Skin epidermis (tissue), 12 donors: ENCODE measurements at regions not wholly inside any gene's neighbourhood (a gene's known extent, or its start where the extent isn't known, plus 50 kb on each side); places are given as distances from the start of the nearest gene placed in this dataset.

Experiments used
- H3K27ac ChIP-seq, 21 experiments: fragments of 200-600 bp; sonication (generic) in 11 of 21; one replicate each; pipeline ENCODE4 v1.5.0; 2020; ENCODE audit warnings: mild to moderate bottlenecking in 3 of 21, inconsistent platforms in 2 of 21, moderate library complexity in 2 of 21
- H3K4me3 ChIP-seq, 7 experiments: fragments of 200-600 bp; sonication (generic) in 2 of 7; one replicate each; pipeline ENCODE4 v1.5.0; 2020; ENCODE audit warnings: inconsistent platforms in 2 of 7, mild to moderate bottlenecking in 2 of 7, moderate library complexity in 1 of 7

DNA sequence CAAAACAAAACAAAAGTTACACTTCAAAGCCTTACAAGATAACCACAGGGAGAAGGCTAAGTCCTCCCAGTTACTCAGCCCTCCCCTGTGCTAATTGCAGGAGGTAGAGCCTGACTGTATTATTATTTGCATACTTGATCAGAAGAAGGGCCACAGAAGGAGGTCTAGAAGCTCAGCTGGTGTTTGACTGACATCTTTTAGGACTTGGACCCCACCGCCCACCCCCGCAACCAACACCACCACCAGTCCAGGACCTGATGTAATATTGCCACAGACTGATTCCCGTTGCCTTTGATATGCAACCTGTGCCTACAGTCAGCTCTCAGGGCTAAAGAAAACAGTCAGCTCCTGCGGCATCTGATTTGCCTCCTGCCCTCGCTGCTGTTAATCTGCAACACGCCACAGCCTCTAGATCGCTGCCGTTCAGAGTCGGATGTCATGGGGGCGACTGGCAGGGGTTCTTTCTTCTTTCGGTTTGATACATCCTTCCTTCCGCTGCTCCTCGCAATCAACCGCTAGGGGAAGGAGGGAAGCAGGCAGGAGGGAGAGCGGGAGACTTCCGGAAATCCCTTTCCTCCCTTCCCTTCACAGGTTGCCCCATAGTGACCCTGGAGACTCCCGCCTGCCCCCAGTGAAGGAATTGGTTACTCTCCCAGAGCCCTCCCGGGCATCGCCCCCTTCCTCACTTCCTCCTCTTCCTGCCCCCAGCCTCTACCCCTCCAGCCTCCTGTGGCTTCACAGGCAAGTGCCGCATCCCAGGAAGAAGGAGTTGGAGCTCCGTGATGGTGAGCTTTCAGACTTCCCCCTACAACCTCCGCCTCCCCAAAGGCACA is 90.5 kb upstream of the SOX9 start:
- H3K27ac ChIP-seq, result peak overlapping the region in 12 of 21 experiments; percentile 10 to 82 (median 42)

DNA sequence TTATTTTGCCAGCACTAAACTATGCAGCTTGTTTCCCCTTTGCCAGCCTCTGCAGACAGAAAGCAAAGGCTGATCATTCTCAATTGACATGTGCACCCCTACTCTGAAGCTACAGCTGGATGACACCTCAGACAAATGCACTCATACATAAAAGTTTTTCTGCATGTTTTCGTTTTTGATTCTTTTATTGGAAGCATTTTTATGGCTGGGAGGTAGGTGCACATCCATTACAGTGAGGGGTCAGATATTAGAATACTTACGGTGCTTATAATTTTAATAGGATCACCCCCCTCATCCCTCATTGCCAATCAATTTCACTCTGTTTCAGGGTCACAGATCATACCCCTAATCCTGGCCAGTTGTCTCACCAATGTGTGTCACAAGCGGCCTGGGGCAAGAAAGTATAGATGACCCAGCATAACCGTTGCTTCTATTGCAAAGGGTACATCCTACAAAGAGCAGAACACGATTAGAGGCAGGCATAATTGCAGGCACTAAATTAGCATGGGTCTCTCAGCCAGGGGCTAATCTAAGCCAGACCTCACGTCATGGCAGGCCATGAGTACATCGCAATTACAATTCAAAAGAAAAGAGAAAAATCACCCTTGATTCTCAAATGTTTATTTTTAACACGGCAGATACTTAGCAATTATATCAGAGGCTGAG is 89.5 kb upstream of the SOX9 start:
- Histone ChIP-seq H3K27ac (peak overlapping the region in 1 of 21 experiments; percentile 70), H3K4me3 (no peak overlapping the region)

More for the DNA sequence above, 90.5 kb upstream of the SOX9 start:
- peak overlapping the region; percentile 4 to 44 (median 31) for H3K4me3 ChIP-seq

DNA sequence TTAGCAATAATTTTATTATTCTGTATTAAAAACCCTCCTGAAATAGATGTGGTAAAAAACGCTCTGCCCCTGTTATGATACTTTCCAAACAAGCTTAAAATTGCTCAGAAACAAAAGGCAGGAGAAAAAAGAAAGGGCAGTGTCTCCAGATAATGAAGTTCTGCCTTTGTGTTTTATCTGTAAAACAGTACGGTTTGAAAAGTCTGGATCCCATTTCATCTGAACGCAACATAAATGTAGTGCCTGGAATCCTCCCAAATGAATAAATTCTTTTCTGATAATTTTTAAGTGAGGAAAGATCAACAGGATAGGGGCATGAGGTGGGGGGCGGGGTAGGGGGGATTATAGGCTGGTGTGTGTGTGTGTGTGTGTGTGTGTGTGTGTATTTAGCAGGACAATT is 87.5 kb upstream of the SOX9 start:
- no peak overlapping the region for H3K4me3 ChIP-seq
- H3K27ac ChIP-seq, result no peak overlapping the region

DNA sequence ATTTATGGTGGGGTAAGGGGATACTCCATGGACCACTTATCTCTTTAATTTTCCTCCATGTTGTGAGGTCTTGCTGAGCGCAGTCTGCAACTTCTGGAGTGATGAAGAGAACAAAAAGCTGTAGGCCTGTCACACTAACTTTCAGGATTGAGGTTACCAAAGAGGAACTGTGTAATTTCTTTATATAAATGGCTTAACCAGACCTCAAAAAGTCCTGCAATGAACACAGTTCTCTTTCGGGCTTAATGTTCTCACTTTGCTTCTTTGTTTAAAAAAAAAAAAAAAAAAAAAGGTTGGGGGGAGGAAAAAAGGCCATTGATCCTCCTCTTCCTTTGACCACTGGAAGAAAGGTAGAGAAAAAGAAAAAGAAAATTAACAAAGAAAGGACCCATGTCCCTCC is 86.8 kb upstream of the SOX9 start:
- Histone ChIP-seq H3K27ac (no peak overlapping the region), H3K4me3 (no peak overlapping the region)

DNA sequence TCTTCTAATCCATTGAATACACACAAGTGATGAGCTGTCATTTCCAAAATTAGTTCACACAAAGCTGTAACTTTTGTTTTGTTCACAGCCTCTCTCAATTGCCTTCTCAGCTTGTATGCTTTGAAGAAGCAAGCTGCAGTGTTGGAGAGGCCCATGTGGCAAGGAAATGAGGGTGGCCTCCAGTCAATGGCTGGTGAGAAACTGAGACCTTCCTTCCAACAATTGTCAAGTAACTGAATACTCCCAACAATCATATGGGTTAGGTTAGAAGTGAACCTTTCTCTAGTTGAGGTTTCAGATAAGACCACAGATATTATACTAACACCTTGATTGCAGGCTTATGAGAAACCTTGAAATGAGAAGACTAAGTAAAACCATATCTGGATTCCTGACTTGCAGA is 82.4 kb upstream of the SOX9 start:
- H3K27ac ChIP-seq, result no peak overlapping the region

DNA sequence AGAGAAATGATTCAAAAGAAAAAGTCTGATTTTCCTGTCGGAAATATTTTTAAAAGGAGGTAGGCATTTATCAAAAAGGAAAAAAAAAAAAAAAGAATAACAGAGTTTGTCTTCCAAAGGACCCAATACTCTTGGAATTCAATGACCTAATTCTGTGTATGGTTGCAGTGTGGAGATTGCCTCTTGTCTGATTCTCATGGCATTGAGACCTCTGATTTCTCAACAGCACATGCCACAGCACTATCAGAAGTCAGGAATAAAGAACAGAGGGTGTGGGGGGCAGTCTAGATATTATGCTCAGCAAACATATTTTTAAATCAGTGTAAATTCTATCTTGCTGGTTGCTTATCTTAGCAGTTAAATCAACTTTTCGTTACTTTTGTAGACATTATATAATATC is 81.3 kb upstream of the SOX9 start:
- H3K4me3 ChIP-seq, result no peak overlapping the region
- H3K27ac ChIP-seq, result no peak overlapping the region

More for the DNA sequence above, 82.4 kb upstream of the SOX9 start:
- H3K4me3 ChIP-seq, result no peak overlapping the region

DNA sequence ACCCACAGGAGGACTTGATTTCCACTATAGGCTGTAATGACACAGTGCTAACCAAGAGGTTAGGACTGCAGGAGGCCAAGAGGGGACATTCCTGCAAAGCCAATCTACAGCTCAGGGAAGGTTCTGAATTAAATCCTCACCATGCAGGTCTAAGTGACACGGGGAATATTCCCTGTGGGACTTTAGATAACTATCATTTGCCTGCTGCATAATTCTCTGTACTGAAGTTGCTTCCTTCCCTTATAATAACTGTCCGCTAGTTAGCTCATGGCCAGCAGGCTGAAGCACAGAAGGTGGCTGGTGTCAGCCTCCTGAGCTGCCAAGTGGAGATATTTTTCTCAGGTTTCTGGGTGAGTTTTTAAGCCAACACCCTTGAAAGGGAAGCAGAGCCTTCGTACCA is 74.6 kb upstream of the SOX9 start:
- no peak overlapping the region for H3K27ac ChIP-seq
- no peak overlapping the region for H3K4me3 ChIP-seq

DNA sequence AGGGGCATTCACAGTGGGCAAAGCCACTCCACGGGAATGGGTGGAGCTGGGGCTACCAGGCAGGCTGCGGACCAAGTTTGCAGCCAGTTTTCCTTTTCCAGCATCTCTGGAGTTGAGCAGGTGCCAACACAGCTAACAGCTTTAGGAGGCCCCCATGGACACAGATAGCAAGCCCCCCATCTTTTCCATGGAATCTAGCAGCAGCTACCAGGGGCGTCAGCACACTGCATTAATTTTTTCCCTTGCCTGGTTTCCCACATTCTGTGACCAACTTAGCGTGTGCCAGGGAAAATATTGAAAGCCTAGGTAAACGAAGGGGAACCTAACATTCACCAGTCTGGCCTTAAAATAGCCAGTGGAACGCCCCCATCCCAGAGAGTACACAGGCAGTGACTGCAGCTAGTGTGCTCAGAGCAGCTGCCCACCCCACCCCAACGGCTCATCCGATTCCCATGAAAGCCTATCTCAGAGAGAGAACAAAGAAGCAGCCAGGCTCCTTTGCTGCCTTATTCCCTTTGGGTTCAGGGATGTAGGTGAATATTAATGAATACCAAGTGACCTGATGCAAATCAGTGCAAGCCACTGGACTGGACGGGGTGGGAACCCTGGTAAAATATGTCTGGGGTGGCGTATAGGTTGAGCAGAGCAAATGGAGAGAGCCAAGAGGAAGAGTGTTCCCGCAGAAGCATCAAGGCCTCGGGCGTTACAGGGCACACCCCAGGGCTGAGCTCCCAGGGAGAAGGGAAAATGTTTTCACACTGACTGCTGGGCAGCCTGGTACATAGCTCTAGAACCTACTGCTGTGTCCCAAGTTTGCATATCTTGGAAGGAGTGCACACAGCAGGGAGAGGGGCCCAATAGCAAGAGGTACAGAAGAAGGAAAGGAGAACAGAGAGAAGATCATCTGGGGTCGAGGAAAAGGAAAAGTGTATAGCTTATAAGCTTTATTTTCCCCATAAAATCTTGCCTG is 73.9 kb upstream of the SOX9 start:
- Histone ChIP-seq H3K27ac (no peak overlapping the region), H3K4me3 (no peak overlapping the region)

DNA sequence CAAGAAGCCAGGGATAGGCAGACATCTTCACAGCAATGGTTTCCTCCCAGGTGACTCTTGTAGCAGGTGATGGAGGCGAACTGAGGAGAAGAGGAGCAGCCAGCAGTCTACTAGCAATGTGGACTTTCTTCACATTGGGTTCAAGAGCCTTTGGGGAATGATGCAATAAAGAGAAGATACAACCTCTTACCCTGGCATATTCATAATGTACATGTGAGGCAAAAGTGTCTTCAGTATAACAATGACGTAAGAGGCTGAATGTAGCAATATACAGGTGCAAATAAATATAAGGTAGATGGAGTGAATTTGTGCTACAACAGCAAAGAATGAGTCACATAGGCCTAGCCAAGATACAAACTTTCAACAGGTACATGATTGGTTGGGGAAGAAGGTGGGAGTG is 70.9 kb upstream of the SOX9 start:
- Histone ChIP-seq H3K27ac (no peak overlapping the region), H3K4me3 (no peak overlapping the region)

DNA sequence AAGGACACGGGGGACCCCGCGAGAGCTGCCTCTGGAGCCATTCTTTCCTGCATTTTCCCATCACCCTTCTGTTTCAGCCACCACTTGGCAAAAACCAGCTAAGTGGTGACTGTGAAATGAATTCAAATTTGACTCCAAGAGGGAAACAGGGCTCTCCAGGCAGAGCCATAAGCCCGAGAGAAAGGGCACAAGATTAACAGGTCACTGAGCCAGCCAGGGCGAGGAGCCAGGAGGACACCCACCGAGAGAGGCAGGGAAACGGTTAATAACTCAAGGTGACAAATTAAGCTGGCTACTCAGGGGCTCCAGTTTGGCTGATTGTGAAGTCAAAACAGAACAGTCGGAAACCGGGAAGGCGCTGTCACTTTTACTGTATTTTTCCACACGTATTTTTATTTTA is 67.8 kb upstream of the SOX9 start:
- Histone ChIP-seq H3K27ac (peak overlapping the region in 3 of 21 experiments; percentile 18 to 38 (median 32)), H3K4me3 (no peak overlapping the region)

DNA sequence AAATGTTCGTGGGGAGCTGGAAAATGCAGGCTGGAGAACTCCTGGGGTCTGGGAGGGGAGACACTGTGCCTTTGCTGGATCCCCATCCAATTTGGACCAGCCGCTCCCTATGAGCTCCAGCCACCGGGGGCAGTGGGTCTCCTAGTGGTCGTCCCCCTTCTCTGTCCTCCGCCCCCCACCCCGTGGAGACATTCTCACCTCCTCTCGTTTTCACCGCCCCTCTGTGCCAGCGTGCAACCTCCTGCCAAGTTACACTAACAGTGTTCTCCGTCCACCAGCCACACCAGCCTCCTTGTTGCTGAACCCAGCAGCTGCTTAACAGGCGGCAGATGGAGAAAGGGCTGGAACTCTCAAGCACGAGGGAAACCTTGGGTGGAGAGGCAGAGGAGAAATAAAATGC is 67.4 kb upstream of the SOX9 start:
- H3K27ac ChIP-seq, result peak overlapping the region in 3 of 21 experiments; percentile 18 to 38 (median 32)
- H3K4me3 ChIP-seq, result no peak overlapping the region

DNA sequence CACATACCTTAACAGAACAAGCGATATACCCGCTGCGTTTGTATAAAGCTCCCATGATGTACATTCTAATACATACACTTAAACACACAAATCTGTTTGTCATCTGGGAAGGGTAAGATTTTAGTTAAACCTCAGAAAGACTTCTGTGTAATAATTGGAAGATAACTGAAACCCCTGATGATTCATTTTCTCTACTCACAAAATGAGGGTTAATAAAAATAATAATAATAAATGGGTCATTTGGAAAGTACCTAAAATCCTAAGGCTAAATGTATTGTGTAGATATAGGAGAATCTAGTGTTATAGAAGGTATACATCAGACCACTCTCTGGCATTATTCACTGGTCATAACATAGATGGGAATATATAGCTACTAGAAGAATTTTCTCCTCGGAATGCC is 64.7 kb upstream of the SOX9 start:
- Histone ChIP-seq H3K4me3 (no peak overlapping the region), H3K27ac (peak overlapping the region in 2 of 21 experiments; percentile 22 to 24)

DNA sequence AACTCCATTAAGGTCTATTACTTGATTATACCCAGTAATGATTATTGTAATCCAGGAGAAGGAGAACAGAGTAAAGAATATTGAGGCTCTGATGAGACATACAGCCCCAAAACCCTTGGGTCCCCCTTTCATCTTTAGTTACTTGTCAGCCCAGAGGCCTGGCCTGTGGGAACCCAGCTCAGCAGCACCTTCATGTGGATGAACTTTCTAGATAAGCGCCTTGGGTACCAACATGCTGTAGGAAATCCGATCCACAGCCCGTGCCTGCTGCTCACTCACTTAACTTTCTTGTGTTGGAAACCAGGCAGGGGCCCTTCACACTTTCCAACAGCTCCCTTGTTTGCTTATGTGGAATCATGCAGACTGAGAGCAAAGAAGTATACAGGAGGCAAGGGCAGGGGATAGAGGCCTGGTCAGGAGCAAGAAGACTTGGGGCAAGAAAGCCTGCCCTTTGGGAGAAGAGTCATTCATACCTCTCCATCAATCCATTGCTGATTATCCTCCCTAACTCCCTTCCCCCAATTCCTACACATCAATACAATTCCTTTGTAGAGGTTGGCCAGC is 64.0 kb upstream of the SOX9 start:
- H3K4me3 ChIP-seq, result no peak overlapping the region
- H3K27ac ChIP-seq, result peak overlapping the region in 4 of 21 experiments; percentile 22 to 39 (median 35)

DNA sequence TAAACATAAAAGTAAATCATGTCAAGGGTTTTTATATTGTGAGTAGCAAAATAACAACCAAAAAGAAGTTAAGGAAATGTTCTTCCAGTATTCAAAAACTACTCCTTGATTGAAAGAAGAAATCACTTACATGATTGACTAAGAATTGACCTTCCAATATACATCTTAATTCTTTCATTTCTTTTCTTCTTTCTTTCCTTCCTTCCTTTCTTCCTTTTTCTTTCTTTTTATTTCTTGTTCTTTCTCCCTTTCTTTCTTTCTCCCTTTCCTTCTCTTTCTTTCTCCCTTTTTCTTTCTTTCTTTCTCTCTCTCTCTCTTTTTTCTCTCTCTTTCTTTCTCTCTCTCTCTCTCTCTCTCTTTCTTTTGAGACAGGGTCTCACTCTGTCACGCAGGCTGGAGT is 60.7 kb upstream of the SOX9 start:
- Histone ChIP-seq H3K4me3 (no peak overlapping the region), H3K27ac (no peak overlapping the region)

DNA sequence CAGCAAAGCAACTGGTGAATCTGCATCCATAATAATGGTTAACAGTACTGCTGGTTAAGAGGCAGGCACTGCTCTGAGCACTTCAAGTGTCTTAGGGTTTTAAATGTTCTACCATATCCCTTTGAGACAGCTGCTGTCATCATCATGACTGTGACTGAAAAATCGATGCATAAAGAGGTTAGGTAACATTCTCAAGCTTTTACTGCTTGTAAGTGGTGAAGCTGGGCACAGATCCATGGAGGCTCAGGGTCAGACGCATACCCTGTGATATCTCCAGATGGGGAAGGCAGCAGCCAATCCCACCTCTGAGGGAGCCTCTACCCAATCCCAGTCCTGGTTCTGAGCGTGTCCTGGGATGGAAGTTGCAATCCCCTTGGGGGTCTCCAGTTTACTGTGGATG is 57.6 kb upstream of the SOX9 start:
- Histone ChIP-seq H3K4me3 (no peak overlapping the region), H3K27ac (no peak overlapping the region)

DNA sequence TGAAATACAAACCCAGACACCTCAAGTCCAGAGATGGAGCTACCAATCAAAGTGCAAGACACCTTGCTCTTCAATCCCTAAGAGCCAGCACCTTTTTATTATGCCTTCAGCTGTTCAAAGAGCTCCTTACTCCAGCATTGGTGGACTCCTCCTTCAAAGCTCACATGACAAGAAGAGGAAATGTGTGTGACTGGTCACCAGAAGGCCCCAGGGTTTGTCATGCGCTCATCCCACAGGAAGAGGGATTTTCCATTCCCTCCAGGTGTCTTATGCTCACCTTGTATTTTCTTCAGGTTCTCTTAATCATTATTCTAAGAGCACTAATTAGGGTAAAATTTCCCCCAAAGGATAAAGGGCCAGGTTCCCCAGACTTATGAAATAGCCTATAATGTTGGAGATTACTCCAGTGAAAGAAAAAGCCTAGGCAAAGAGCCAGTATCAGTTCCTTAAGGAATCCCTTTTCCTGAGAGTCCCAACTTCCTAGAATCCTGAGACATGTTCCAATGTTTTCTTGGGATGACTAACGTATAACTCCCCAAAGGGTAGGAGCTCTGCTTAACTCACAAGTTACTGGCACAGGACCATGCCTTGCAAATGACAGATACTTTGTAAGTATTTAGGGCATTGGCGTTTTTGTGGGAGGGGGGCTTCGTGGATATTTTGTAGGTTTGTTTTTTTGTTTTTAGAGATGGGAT is 56.9 kb upstream of the SOX9 start:
- Histone ChIP-seq H3K27ac (no peak overlapping the region), H3K4me3 (no peak overlapping the region)

DNA sequence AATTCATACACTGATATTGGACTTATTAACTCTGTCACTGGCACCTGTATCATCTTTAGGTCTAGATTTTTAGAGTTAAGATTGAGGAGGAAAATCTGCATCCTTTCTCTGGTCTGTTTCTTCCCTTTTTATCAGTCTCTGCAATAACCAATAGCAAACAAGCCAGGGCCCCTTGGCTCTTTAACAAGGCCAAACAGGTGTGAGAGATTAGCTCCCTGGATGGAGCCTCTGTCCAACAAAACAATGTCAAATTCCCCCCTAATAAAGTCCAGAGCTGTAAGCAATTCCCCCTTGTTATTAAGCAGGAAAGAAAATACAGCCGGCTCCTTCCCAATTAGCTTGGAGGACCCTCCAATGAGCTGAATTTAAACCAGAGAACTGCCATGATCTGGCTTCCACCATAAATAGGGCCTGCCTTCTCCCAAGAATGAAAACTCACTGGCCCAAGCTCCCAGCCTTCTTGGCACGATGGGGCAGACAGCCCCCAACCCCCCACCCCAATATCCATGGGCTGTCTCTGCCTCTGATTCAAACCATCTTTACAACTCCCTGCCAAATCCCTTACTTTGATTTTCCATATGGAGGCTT is 56.1 kb upstream of the SOX9 start:
- no peak overlapping the region for H3K27ac ChIP-seq
- H3K4me3 ChIP-seq, result no peak overlapping the region

DNA sequence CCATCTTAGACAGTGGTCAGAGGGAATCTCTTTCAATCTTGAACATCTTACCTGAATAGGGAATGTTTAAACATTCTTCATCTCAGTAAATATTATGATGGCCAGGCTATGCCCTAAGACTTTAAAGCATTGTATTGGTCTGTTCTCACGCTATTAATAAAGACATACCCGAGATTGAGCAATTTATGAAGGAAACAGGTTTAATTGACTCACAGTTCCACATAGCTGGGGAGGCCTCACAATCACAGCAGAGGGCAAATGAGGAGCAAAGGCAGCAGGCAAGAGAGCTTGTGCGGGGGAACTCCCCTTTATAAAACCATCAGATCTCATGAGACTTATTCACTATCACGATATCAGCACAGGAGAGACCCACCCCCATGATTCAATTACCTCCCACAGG is 55.3 kb upstream of the SOX9 start:
- H3K27ac ChIP-seq, result no peak overlapping the region
- no peak overlapping the region for H3K4me3 ChIP-seq

DNA sequence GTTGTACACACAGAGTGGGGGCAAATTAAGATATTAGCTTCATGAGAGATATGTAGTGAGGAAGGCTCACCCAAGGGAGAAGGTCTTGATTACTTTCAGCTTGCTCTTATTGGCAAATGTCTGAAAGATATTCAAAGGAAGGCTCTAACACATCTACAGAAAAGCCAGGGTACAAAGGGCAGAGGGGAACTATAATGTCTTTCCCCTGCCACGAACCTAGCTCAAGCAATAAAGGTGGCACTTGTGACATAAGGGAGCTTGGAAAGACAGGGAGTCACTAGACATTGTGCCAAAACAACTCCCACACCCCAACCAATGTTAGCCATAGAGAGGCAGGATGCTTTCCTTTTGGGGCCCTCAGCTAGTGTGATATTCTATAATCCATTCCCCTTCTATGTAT is 52.2 kb upstream of the SOX9 start:
- no peak overlapping the region for H3K4me3 ChIP-seq

More for the DNA sequence above, 52.2 kb upstream of the SOX9 start:
- no peak overlapping the region for H3K27ac ChIP-seq
